ENCODE measurements at regions not wholly inside any gene's neighbourhood (a gene's known extent, or its start where the extent isn't known, plus 50 kb on each side); places are given as distances from the start of the nearest gene placed in this dataset.

GRCh38 chr22:47994601-47995263, 1232.3 kb downstream of the TBC1D22A start:
- Histone ChIP-seq H3K4me3 (no peak overlapping the region), H3K27me3 (peaks cover 0 to 14% (median 0%) of the 10 kb centered on the region in 3 donors), H3K27ac (no peak overlapping the region), H3K4me1 (no peaks in the 10 kb centered on the region), H3K9me3 (peaks cover 0 to 3% (median 0%) of the 10 kb centered on the region in 4 donors), H3K36me3 (no peaks in the 10 kb centered on the region)
- DNase-seq = no peak
- WGBS, 5 donors = 67 to 86% (median 84%) methylated on average over 11 of the region's 11 CpGs
- intact Hi-C loops (cut with DNase I; ENCODE audit: low total_unique reads) = no loop called here
- no peak for TF ChIP-seq POLR2A (IDR thresholded peaks at IDR 0.05)
- TF ChIP-seq CTCF (IDR thresholded peaks at IDR 0.05) = no peak
- TF ChIP-seq EP300 (IDR thresholded peaks at IDR 0.05) = no peak
- TF ChIP-seq POLR2AphosphoS5 (IDR thresholded peaks at IDR 0.05) = no peak

- H3K27ac ChIP-seq = no peak overlapping the region
- TF ChIP-seq EP300 (IDR thresholded peaks at IDR 0.05) = no peak
- no peak for TF ChIP-seq CTCF (IDR thresholded peaks at IDR 0.05)
- no peak for TF ChIP-seq POLR2AphosphoS5 (IDR thresholded peaks at IDR 0.05)
- TF ChIP-seq POLR2A (IDR thresholded peaks at IDR 0.05) = no peak
- intact Hi-C loops (cut with DNase I; ENCODE audit: low total_unique reads) = no loop called here
- peaks cover 0 to 14% (median 0%) of the 10 kb centered on the region in 3 donors for H3K27me3 ChIP-seq
- H3K36me3 ChIP-seq = no peaks in the 10 kb centered on the region
- H3K4me3 ChIP-seq = no peak overlapping the region
- WGBS, 5 donors = 32 to 86% (median 70%) methylated on average over 3 of the region's 3 CpGs
- H3K9me3 ChIP-seq = peaks cover 0 to 9% (median 0%) of the 10 kb centered on the region in 4 donors
- no peak for DNase-seq
- H3K4me1 ChIP-seq = no peaks in the 10 kb centered on the region
Measured at GRCh38 chr22:47994045-47994444, 1231.6 kb downstream of the TBC1D22A start.

GRCh38 chr22:47990481-47990880, 1228.0 kb downstream of the TBC1D22A start:
- intact Hi-C loops (cut with DNase I; ENCODE audit: low total_unique reads) = no loop called here
- Histone ChIP-seq H3K4me1 (no peaks in the 10 kb centered on the region), H3K27ac (no peak overlapping the region), H3K9me3 (peaks cover 0 to 32% (median 24%) of the 10 kb centered on the region in 4 donors), H3K4me3 (no peak overlapping the region), H3K36me3 (no peaks in the 10 kb centered on the region), H3K27me3 (peaks cover 0 to 10% (median 0%) of the 10 kb centered on the region in 3 donors)
- 21 to 43% (median 39%) methylated on average over 3 of the region's 3 CpGs for WGBS, 5 donors
- no peak for TF ChIP-seq POLR2A (IDR thresholded peaks at IDR 0.05)
- TF ChIP-seq POLR2AphosphoS5 (IDR thresholded peaks at IDR 0.05) = no peak
- no peak for TF ChIP-seq EP300 (IDR thresholded peaks at IDR 0.05)
- TF ChIP-seq CTCF (IDR thresholded peaks at IDR 0.05) = no peak
- no peak for DNase-seq

- no peaks in the 10 kb centered on the region for H3K4me1 ChIP-seq
- TF ChIP-seq POLR2AphosphoS5 (IDR thresholded peaks at IDR 0.05) = no peak
- no peak for TF ChIP-seq EP300 (IDR thresholded peaks at IDR 0.05)
- TF ChIP-seq POLR2A (IDR thresholded peaks at IDR 0.05) = no peak
- no peak for TF ChIP-seq CTCF (IDR thresholded peaks at IDR 0.05)
- H3K27ac ChIP-seq = no peak overlapping the region
- intact Hi-C loops (cut with DNase I; ENCODE audit: low total_unique reads) = no loop called here
- peaks cover 0 to 10% (median 0%) of the 10 kb centered on the region in 3 donors for H3K27me3 ChIP-seq
- WGBS, 5 donors = 46 to 56% (median 47%) methylated on average over 2 of the region's 2 CpGs
- no peak for DNase-seq
- H3K36me3 ChIP-seq = no peaks in the 10 kb centered on the region
- no peak overlapping the region for H3K4me3 ChIP-seq
- H3K9me3 ChIP-seq = peaks cover 0 to 32% (median 24%) of the 10 kb centered on the region in 4 donors
Measured at GRCh38 chr22:47987885-47988515, 1225.5 kb downstream of the TBC1D22A start.
